ACHN (cell line): ENCODE measurements at regions not wholly inside any gene's neighbourhood (a gene's known extent, or its start where the extent isn't known, plus 50 kb on each side); places are given as distances from the start of the nearest gene placed in this dataset.

Source experiments
- DNase-seq: peaks from one replicate; pipeline ENCODE4 v3.0.0-alpha.2; 2015
- in situ Hi-C: cut with HindIII; loops from 2 replicates; pipeline ENCODE4 v1.10.0; 2017; ENCODE audit warnings: low sequenced_read_pairs, low pct_ligation_motif_present, low pct_unique_long_range_greater_than_20kb

DNA sequence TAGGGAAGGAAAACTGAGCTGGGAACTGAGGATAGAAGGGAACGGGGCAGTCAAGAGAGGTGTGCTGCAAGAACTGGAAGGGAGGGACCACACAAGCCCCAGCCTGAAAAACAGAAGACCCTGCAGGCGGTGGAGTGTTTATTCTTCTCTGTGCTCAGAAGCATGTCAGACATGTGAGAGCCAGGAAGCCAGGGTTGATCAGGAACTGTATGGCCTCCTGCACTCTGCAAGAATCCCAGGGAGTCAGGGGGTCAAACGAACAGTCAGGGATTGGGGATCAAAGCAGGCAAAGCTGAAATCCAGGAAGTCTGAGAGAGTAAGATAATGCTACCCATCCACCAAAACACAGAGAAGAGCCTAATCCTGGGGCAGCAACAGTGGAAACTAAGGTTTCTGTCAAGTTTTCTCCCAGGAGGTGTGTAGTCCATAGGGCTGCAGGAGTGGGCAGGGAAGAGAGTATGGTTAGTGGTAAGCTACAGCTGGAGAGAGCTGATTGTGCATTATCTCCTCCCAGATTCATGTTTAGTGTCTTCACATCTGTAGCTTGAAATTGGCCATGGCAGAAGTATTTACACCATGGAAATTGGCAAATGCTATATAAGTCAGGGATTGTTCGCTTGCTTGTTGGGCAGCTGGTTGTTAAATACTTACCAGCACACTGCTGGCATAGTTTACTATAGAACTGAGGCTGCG lies 115.4 kb upstream of the SLC44A1 start:
- DNase-seq, result no peak
- in situ Hi-C loops, result no loop called here

DNA sequence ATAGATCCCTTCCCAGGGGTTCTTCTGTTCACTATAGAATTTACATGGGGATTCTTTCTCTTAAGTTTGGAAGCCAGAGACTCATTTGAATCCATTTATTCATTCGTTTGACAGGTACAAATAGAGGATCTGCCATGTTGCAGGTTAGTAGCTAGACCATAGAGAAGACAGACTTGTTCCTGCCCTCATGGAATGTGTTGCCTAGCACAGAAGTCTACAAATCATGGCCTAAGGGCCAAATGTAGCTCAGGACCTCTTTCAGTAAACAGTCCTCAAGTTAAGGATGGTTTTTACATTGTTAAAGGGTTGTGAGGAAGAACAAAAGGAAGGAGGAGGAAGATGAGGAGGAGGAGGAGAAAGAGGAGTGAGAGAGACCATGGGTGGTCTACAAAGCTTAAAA lies 114.7 kb upstream of the SLC44A1 start:
- in situ Hi-C loops, result no loop called here
- DNase-seq, result no peak

DNA sequence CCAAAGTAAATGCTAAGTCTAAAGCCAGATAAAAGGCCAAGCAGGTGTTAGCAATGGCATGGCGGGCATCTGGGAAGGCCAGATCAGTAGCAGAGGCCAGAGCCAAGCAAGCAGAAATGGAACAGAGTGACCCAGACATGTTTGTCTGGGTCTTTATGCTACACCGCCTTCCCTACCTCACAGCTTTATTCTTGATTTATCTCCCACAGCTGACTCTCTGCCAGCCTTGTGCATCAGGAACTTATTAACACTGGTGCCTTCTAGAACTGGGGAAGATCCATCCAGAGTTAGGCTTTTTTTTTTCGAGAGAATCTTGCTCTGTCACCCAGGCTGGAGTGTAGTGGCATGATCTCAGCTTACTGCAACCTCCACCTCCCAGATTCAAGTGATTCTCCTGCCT lies 112.5 kb upstream of the SLC44A1 start:
- in situ Hi-C loops, result no loop called here
- no peak for DNase-seq

DNA sequence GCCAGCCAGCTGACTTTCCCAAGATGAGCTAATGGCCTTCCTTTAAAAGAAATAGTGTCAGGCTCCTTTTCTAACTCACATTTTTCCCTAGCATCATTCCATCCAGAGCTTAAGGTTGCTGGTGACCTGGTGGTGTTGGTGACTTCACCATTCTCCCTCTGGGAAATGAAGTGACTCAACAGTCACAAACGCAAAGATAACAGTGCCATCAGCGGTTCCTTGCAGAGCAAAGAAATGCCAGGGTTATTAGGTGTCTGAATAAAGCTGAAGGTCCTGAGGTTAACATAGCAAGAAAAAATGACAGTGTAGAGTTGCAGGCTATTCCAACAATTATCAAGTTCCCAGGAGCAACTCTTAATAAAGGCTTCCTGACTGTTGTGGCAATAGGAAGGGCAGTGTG lies 111.8 kb upstream of the SLC44A1 start:
- in situ Hi-C loops, result no loop called here
- peak; percentile 62 for DNase-seq

DNA sequence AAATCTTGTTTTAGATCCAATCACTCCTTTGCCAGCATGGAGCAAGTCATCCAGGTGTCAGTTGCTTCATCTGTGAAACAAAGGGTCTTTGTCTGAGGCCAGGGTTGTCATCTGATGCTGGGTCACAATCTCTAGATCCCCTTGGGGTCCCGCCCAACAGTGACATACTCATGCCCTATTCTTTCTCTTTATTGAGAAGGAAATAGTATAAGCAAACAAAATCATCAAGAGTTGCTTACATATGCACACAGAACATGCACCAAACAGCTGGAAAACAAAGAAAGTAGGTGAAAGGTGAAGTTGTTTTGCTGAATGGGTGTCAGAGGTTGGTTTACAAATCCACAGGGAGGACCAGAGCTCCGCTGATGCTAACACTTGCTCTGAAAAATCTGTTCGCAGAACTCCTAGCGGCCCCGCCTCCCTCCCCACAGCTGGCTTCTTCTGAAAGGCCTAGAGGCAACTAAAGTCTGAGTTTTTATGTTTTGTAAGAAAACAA lies 106.1 kb upstream of the SLC44A1 start:
- in situ Hi-C loops, result no loop called here
- DNase-seq, result no peak

DNA sequence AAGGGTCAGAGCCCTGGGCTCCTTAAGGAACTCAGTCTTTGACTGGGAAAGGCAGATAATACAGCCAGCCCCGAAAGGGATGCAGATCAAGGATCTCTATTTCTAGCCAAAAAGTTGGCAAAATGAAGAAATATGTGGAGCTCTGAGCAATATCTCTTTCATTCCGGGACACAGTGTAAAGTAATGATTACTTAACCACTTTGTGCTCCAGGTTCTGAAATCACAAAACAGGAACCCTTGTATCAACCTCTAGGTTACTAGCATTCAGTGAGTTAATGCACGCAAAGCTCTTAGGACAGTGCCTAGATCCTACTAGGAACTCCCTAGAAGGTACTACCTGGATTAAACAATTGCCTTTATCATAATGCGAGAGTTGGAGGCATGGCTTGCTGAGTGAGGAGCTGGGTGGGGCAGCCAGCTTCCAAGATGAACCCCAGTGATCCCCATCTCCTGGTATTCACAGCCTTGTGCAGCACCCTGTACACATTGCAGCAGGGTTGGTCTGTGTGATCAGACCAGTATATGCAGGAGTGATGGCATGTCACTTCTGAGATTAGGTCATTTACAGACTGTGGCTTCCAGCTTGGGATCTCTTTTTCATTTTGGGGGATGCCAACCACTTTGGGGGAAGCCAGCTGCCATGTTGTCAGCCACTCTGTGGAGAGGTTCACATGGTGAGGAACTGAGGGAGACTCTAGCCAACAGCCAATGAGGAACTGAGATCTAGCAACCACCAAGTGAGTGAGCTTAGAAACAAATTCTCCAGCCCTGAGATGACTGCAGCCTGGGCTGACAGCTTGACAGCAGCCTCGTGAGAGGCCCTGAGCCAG lies 103.1 kb upstream of the SLC44A1 start:
- in situ Hi-C loops, result no loop called here
- no peak for DNase-seq

DNA sequence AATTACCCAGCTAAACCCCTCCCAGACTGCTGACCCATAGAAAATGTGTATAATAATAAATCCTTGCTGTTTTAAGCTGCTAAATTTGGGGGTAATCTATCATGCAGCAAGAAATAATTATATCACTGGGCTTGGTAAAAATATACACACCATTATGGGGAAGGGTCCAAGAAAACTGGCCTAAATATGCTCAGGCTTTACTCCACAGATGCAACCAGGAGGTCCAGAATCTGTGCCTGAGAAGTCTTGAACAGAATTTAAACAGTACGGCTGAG lies 102.5 kb upstream of the SLC44A1 start:
- DNase-seq, result no peak
- in situ Hi-C loops, result no loop called here

DNA sequence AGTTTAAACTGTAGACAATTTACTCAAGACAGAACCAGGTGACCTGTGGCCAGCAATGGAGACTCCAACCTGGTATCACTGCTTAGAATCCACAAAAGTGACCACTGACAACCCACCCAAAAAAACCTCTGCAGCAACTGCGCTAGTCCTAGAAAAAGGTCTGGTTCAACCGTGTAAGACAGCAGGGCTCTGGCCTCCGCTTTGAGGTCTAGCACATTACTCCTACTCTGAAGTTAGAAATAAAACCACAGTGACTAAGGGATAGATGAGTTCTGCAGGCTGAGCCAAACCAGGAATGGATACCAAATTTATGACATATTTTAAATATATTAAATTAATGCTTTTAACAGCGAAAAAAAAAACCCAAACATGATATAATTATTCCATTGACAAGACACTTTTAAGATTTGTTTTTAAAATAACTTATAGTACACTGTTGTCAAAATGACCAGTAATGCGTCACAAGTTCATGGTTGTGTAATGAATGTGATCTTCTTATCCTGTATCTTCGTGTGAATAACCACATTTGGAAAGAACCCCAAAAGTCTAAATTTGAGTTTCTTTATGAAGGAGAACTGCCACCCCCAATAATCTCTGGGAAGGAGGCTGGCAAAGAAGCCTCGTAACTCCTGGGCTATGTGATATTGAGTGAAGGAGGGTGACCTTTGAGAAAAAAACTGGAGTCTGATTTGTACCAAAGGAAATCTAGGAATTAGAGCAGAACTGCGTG lies 101.9 kb upstream of the SLC44A1 start:
- no peak for DNase-seq
- in situ Hi-C loops, result no loop called here

DNA sequence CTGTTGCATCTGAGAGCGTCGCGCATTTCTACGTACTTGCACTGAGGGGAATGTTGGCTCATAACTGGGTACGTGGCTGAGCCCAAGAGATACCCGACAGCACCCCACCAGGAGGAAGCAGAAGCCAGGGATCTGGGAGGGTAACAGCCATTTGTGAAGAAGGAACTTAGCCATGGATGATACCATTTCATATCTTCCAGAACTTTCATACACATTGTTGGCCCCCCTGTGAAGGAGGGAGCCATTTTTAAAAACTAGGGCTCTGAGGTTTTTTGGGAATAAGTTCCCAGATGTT lies 101.4 kb upstream of the SLC44A1 start:
- in situ Hi-C loops, result no loop called here
- no peak for DNase-seq

DNA sequence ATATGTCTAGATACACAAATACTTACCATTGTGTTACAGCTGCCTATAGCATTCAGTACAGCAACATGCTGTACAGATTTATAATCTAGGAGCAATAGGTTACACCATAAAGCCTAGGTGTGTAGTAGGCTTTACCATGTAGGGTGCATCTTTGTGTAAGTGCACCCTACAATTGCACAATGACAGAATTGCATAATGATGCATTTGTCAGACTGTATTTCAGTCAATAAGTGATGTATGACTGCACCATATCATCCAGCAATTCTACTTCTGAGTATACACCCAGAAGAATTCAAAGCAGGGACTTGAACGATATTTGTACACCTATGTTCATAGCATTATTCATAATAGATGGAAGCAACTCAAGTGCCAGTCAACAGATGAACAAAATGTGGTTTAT lies 100.4 kb upstream of the SLC44A1 start:
- in situ Hi-C loops, result no loop called here
- no peak for DNase-seq

DNA sequence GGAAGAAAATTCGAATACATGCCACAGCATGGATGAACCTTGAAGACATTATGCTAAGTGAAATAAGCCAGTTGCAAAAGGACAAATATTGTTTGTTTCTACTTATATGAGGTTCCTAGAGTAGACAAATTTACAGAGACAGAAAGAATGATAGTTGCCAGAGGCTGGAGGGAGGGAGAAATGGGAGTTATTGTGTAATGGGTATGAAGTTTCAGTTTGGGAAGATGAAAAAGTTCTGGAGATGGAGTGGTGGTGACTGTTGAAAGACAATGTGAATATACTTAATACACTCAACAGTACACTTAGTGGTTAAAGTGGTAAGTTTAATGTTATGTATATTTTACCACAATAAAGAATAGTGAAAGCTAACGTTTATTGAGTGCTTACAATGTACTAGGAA lies 99.6 kb upstream of the SLC44A1 start:
- DNase-seq, result no peak
- in situ Hi-C loops, result no loop called here

DNA sequence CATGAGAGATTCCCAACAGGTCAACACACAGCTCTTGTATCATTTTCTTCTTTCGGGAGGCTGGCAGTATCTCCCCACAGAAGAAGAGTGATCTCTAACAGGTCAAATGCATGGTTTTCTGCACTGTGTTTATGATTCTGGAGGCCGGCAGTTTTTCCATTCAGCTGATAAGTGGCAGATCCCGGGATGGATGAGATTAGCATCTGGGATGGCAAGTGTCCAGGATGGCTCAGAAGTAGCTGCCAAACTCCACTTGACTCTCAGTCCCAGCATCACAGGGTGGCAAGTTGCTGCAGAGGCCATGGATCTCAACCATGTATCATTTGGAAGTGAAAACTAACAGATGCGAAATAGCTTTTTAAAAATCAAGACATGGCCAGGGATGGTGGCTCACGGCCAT lies 97.8 kb upstream of the SLC44A1 start:
- in situ Hi-C loops, result no loop called here
- DNase-seq, result no peak

DNA sequence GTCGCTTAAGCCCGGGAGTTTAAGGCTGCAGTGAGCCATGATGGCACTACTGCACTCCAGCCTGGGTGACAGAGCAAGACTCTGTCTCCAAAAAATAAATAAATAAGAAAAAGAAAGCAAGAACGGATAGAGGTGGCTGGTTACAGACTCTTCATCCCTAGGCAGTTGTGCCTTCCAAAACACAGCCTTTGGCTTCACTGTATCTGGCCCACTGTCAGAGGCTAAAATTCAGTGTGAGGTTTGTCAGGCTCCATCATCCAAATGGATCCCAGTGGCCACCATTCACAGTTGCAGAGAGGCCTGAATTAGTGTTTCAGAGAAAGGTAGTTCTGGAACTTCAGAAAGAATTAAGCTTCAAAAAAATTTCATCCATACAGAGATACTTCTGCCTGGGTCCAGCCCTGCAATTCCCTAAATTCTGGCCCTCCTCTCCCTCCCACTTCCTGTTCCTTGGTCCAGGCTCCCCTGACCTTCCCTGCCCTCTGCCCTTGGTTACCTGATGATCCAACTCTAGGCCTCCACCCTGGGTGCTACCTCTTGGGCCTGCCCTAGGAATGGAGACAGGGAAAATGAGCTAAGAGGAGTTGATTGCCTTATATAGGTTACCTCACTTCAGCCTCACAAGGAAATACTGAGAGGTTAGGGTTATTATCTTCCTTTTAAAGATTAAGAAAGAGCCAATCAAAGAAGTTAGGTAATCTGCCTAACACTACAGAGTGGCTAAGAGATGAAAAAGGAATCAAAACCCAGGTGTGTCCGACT lies 97.2 kb upstream of the SLC44A1 start:
- no peak for DNase-seq
- in situ Hi-C loops, result no loop called here

DNA sequence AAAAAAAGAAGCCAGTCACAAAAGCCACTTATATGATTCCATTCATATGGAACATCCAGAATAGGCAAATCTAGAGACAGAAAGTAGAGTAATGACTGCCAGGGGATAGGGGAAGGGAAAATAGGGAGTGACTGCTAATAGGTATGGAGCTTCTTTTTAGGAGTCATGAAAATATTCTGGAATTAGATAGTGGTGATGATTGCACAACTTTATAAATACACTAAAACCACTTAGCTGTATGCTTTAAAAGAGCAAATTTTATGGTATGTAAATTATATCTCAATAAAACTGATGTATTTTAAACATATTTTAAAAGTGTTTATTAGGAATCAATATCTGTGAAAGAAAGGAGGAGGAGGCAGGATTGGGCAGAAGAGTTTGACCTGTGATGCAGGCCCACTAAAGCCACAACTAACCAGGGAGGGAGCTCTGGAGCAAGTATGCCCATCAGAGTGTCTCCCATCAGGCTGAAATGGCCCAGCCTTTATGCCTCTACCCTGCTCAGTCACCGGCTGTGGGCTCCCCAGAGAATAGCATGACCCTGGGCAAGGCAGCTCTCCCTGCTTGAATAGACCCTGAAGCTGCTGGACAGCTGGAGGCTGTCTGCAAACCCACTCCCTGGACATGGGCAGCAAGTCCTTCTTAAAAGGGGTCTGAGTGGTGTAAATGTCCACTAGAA lies 96.0 kb upstream of the SLC44A1 start:
- peak; percentile 22 for DNase-seq
- in situ Hi-C loops, result no loop called here

DNA sequence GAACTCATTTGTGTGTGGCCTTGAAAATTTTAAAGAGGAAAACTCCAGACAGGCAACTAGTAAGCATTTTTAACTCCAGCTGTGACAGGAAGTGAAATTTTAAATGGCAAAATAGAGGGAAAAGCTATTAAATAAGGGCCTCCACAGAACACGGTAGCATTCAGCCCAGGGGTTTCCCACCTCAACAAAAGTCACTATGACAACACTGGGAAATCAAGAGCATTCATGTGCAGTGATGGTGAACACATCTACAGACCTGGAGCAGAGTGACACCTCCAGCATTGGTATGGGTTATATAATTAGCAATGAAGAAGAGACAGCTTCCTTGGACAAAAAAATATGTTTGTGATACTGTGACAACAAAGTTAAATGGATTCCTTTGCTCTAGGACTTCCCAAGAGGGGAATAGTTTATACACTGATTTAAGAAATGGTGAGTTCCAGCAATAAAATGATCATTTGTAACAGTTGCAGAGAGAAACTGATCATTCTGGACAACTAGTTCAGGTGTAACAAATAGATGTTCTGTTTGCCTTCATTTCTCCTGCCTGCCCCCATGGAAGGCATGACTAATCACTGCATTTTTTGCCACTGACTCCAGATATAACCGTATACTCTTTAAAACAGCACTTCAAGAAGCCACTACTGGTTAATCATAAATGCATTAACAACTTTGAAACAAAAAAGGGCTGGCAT lies 93.3 kb upstream of the SLC44A1 start:
- peak; percentile 91 for DNase-seq
- in situ Hi-C loops, result no loop called here

DNA sequence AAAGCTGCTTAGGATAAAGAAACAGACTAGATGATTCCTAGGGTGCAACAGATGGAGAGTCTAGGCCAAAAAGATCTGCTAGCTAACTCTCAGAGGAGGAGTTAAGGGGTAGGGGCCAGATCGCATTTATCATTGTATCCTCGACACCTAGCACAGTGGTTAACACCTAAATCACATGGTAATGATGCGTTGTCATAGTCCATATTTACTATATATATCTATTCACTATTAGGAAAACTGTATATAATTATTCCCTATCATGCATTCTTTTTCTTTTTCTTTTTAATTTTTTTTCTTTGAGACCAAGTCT lies 92.8 kb upstream of the SLC44A1 start:
- in situ Hi-C loops, result no loop called here
- DNase-seq, result no peak

DNA sequence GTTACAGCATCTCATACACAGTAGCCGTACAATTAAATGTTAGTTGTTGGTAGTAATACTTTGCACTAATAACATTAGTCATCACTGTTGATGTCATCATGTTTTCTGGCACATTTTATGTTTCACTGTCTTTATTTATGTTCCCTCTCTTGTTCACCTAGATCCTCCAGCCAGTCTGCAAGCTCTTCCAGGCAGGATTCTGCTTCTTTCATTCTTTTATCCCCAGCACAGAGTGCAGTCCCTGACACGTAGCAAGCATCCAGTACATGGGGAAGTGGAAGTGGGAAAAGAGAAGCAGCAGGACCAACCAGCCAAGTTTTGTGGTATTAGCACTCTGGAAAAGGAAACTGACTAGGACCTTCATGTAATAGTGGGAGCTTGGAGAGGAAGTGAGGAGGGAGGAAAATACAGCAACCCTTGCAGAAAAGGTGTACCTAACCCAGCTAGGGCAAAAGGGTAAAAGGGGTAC lies 89.7 kb upstream of the SLC44A1 start:
- DNase-seq, result no peak
- in situ Hi-C loops, result no loop called here

DNA sequence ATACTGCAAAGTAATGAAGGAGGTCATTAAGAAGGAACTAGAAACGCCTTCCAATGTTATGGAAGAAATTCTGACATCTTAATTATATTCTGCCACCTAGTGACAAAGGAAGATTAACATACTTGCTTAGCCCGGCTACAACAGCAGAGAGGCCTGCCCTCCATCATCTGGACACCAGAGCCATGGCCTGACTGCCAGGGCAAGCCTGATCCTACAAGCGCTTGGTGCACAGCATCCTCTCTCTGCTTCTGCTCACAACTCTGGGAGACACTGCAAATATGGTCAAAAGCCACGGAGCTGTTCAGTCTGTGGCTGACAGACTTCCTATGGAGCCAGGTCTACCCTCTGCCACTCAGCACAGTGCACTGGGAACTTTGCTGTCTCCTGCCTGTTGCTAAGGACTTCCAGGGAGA lies 87.3 kb upstream of the SLC44A1 start:
- peak; percentile 69 for DNase-seq
- in situ Hi-C loops, result no loop called here
